Jurkat, Clone E6-1 (cell line): ENCODE measurements at regions not wholly inside any gene's neighbourhood (a gene's known extent, or its start where the extent isn't known, plus 50 kb on each side); places are given as distances from the start of the nearest gene placed in this dataset.

Experiments used
- DNase-seq: peaks from one replicate; pipeline ENCODE4 v3.0.0-alpha.2; 2011; ENCODE audit warnings: low read depth, low spot score
- H3K4me3 ChIP-seq: 2 replicates; pipeline ENCODE4 v1.5.1; 2011; ENCODE audit warnings: mild to moderate bottlenecking, low read length, control low read depth, moderate library complexity

- no peak overlapping the region for H3K4me3 ChIP-seq
- no peak for DNase-seq
Measured at GRCh38 chr18:47606526-47606925, 323.9 kb downstream of the SMAD2 start.

- DNase-seq, result no peak
- H3K4me3 ChIP-seq, result no peak overlapping the region
Measured at GRCh38 chr18:47605093-47605492, 325.4 kb downstream of the SMAD2 start.

- H3K4me3 ChIP-seq, result no peak overlapping the region
- no peak for DNase-seq
Measured at GRCh38 chr18:47604021-47604420, 326.4 kb downstream of the SMAD2 start.

GRCh38 chr18:47603158-47603557 is 327.3 kb downstream of the SMAD2 start:
- no peak for DNase-seq
- no peak overlapping the region for H3K4me3 ChIP-seq

GRCh38 chr18:47602273-47602897 is 328.1 kb downstream of the SMAD2 start:
- no peak for DNase-seq
- no peak overlapping the region for H3K4me3 ChIP-seq

- no peak for DNase-seq
- no peak overlapping the region for H3K4me3 ChIP-seq
Measured at GRCh38 chr18:47601581-47602272, 328.7 kb downstream of the SMAD2 start.

- DNase-seq, result no peak
- H3K4me3 ChIP-seq, result no peak overlapping the region
Measured at GRCh38 chr18:47595831-47596501, 334.5 kb downstream of the SMAD2 start.

GRCh38 chr18:47594621-47595086 is 335.8 kb downstream of the SMAD2 start:
- no peak for DNase-seq
- no peak overlapping the region for H3K4me3 ChIP-seq

- no peak for DNase-seq
Measured at GRCh38 chr18:47593744-47594472, 336.6 kb downstream of the SMAD2 start.

GRCh38 chr18:47591429-47591828 is 339.0 kb downstream of the SMAD2 start:
- peak; percentile 76 for DNase-seq
- no peak overlapping the region for H3K4me3 ChIP-seq

More at GRCh38 chr18:47593744-47594472, 336.6 kb downstream of the SMAD2 start:
- no peak overlapping the region for H3K4me3 ChIP-seq

GRCh38 chr18:47587587-47587986 is 336.1 kb upstream of the SKOR2 start:
- no peak overlapping the region for H3K4me3 ChIP-seq
- DNase-seq, result no peak

GRCh38 chr18:47586418-47587070 is 335.1 kb upstream of the SKOR2 start:
- H3K4me3 ChIP-seq, result no peak overlapping the region
- no peak for DNase-seq

- DNase-seq, result no peak
- H3K4me3 ChIP-seq, result no peak overlapping the region
Measured at GRCh38 chr18:47585914-47586313, 334.5 kb upstream of the SKOR2 start.

- H3K4me3 ChIP-seq, result no peak overlapping the region
- DNase-seq, result no peak
Measured at GRCh38 chr18:47585136-47585535, 333.7 kb upstream of the SKOR2 start.

- H3K4me3 ChIP-seq, result no peak overlapping the region
- no peak for DNase-seq
Measured at GRCh38 chr18:47582093-47582492, 330.6 kb upstream of the SKOR2 start.

GRCh38 chr18:47577520-47577919 is 326.1 kb upstream of the SKOR2 start:
- no peak for DNase-seq
- no peak overlapping the region for H3K4me3 ChIP-seq

GRCh38 chr18:47574966-47575365 is 323.5 kb upstream of the SKOR2 start:
- no peak for DNase-seq
- H3K4me3 ChIP-seq, result no peak overlapping the region

- no peak for DNase-seq
- no peak overlapping the region for H3K4me3 ChIP-seq
Measured at GRCh38 chr18:47571957-47572356, 320.5 kb upstream of the SKOR2 start.

GRCh38 chr18:47566809-47567208 is 315.3 kb upstream of the SKOR2 start:
- no peak for DNase-seq
- no peak overlapping the region for H3K4me3 ChIP-seq
